SK-N-SH treated with all-trans-retinoic acid at 6 μM for 48 hours (cell line): ENCODE measurements at regions not wholly inside any gene's neighbourhood (a gene's known extent, or its start where the extent isn't known, plus 50 kb on each side); places are given as distances from the start of the nearest gene placed in this dataset.

Experiments used
- GLIS3 ChIP-seq: fragments of 250-450 bp; sonication (Bioruptor Pico); IDR thresholded peaks from 2 replicates; pipeline ENCODE4 v1.5.0; 2020; ENCODE audit warnings: mild to moderate bottlenecking, moderate library complexity
- ISL1 ChIP-seq: fragments of 250-450 bp; sonication (Bioruptor Pico); IDR thresholded peaks from 2 replicates; pipeline ENCODE4 v2.1.2; 2022; ENCODE audit warnings: mild to moderate bottlenecking, moderate library complexity
- PATZ1 ChIP-seq: fragments of 250-450 bp; sonication (Bioruptor Pico); IDR thresholded peaks from 2 replicates; pipeline ENCODE4 v1.8.0; 2020; ENCODE audit warnings: mild to moderate bottlenecking, moderate library complexity, borderline replicate concordance
- SNAI2 ChIP-seq: fragments of 250-450 bp; sonication (Bioruptor Pico); IDR thresholded peaks from 2 replicates; pipeline ENCODE4 v1.5.0; 2020; ENCODE audit warnings: mild to moderate bottlenecking, moderate library complexity
- ZNF70 ChIP-seq: fragments of 450-650 bp; formaldehyde crosslinking; IDR thresholded peaks from 2 replicates; pipeline ENCODE4 v1.5.0; 2020; ENCODE audit warnings: mild to moderate bottlenecking, moderate library complexity

- TF ChIP-seq ISL1 (no peak), GLIS3 (CRISPR knock-in tag) (no peak), SNAI2 (CRISPR knock-in tag) (no peak), PATZ1 (CRISPR knock-in tag) (no peak), ZNF70 (no peak)
These were observed 90.0 kb upstream of the USP15 start for GRCh38 chr12:62170241-62170640.
